ENCODE measurements at regions not wholly inside any gene's neighbourhood (a gene's known extent, or its start where the extent isn't known, plus 50 kb on each side); places are given as distances from the start of the nearest gene placed in this dataset.

DNA sequence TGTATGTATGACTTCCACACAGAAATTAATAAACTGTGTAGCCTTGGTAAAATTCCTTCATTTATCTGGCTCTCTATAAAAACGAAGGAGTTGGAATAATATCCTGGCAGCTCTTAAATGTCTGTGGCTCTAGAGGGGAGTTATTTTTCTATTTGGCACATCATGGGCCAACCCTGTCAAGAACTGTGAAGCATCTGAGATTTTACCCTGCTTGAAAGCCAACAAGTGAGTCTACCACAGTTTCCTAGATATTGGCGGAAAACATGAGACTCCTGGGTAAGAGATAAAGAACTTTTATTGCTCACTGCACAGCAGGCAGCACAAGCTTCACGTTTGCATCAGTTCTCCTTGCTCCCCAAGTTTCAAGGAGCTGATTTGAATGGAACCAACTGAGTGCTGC, 346.7 kb upstream of the CYRIA start:
- no peak for TF ChIP-seq EZH2 (IDR thresholded peaks at IDR 0.05; ENCODE audit: insufficient read depth, low read length)
- TF ChIP-seq, protein P1, sequence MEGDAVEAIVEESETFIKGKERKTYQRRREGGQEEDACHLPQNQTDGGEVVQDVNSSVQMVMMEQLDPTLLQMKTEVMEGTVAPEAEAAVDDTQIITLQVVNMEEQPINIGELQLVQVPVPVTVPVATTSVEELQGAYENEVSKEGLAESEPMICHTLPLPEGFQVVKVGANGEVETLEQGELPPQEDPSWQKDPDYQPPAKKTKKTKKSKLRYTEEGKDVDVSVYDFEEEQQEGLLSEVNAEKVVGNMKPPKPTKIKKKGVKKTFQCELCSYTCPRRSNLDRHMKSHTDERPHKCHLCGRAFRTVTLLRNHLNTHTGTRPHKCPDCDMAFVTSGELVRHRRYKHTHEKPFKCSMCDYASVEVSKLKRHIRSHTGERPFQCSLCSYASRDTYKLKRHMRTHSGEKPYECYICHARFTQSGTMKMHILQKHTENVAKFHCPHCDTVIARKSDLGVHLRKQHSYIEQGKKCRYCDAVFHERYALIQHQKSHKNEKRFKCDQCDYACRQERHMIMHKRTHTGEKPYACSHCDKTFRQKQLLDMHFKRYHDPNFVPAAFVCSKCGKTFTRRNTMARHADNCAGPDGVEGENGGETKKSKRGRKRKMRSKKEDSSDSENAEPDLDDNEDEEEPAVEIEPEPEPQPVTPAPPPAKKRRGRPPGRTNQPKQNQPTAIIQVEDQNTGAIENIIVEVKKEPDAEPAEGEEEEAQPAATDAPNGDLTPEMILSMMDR (IDR thresholded peaks at IDR 0.05; ENCODE audit: insufficient read depth, low read depth, low read length), result no peak
